KOPT-K1 (cell line): ENCODE measurements at regions not wholly inside any gene's neighbourhood (a gene's known extent, or its start where the extent isn't known, plus 50 kb on each side); places are given as distances from the start of the nearest gene placed in this dataset.

Experiments
- H3K27ac ChIP-seq: fragments of 200-600 bp; sonication (generic); 2 replicates; pipeline ENCODE4 v1.5.1; 2016; ENCODE audit warnings: antibody characterized with exemption, mild to moderate bottlenecking, low read depth, low read length; ENCODE audit not compliant: poor library complexity, severe bottlenecking
- H3K36me3 ChIP-seq: fragments of 200-600 bp; sonication (generic); 2 replicates; pipeline ENCODE4 v1.5.1; 2017; ENCODE audit warnings: antibody characterized with exemption, mild to moderate bottlenecking, low read length, moderate library complexity; ENCODE audit not compliant: insufficient read depth
- H3K9me3 ChIP-seq: fragments of 200-600 bp; sonication (generic); 2 replicates; pipeline ENCODE4 v1.5.1; 2017; ENCODE audit warnings: antibody characterized with exemption, low read length, mild to moderate bottlenecking; ENCODE audit not compliant: insufficient read depth, poor library complexity, severe bottlenecking

DNA sequence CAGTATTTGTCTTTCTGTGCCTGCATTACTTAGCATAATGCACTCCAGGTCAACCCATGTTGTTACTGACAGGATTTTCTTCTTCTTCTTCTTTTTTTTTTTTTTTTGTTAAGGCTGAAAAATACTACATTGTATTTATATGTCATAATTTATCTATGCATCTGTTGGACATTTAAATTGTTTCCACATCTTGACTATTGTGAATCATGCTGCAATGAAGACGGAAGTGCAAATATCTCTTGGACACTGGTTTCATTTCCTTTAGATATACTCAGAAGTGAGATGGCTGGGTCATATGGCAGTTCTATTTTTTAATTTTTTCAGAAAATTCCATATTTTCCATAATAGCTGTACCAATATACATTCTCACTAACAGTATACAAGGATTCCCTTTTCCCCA lies 272.7 kb upstream of the PMFBP1 start:
- Histone ChIP-seq H3K27ac (no peak overlapping the region), H3K36me3 (no peaks in the 10 kb centered on the region), H3K9me3 (peaks cover 9% of the 10 kb centered on the region)

DNA sequence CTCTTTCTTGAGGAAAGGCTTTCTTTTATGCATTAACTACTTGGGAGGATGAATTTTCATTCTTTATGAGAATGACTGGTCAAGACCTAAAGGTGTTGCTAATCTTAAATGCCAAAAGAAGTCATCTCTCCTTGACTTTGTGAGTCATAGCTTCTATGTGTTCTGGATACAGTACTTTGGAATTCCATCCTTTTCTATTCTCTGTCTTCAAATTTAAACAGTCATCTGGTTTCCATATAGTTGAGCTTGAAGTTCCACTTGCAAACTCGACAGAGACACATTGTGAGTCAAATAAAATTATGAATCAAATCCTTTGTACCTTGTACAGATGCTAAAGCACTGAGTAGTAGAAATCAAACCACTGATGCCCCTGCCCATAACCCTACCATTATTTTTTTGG lies 271.9 kb upstream of the PMFBP1 start:
- Histone ChIP-seq H3K27ac (no peak overlapping the region), H3K9me3 (peaks cover 9% of the 10 kb centered on the region)

GRCh38 chr16:72442385-72443158 lies 270.6 kb upstream of the PMFBP1 start:
- Histone ChIP-seq H3K36me3 (no peaks in the 10 kb centered on the region), H3K9me3 (peaks cover 9% of the 10 kb centered on the region), H3K27ac (no peak overlapping the region)

More for the DNA sequence above, 271.9 kb upstream of the PMFBP1 start:
- no peaks in the 10 kb centered on the region for H3K36me3 ChIP-seq

DNA sequence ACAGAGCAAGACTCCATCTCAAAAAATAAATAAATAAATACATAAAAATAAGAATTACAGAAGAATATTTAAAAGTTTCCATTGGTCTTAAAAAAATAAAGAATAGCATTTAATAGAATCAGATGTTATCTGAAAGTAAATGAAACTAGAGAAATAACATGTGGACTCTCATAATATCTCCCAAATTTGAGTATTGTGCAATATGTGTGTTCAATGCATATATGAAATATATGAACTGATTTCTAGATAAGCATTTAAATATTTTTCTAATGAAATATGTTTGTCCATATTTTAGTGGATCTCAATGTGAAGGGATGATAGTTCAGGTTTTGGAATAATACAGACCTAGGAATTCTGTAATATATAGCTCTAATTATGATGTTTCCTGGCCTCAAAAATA lies 265.9 kb upstream of the PMFBP1 start:
- Histone ChIP-seq H3K27ac (no peak overlapping the region), H3K9me3 (peaks cover 37% of the 10 kb centered on the region), H3K36me3 (no peaks in the 10 kb centered on the region)

DNA sequence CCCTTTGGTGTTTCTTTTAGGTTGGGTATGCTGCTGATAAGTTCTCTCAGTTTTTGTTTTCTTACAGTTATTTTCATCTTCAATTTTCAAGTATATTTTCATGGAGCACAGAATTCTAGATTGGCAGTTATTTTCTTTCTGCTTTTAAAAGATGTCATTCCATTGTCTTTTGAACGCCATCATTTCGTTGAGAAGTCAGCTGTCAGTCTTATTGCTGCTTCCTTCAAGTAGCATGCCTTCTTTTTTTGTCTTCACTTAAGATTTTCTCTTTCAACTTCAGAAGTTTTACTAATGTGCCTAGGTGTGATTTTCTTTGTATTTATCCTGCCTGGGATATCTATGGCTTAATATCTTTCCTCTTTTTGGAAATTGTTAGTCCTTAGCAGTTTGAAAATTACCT lies 262.2 kb upstream of the PMFBP1 start:
- H3K36me3 ChIP-seq: no peaks in the 10 kb centered on the region
- H3K27ac ChIP-seq: no peak overlapping the region
- peaks cover 27% of the 10 kb centered on the region for H3K9me3 ChIP-seq

- Histone ChIP-seq H3K36me3 (0 out of 2 replicates have a peak, but pooled peaks cover 8% of the 10 kb centered on the region), H3K27ac (no peak overlapping the region), H3K9me3 (peaks cover 20% of the 10 kb centered on the region)
Observed at GRCh38 chr16:72430121-72430520, 258.2 kb upstream of the PMFBP1 start.

GRCh38 chr16:72429671-72430081 lies 257.7 kb upstream of the PMFBP1 start:
- 0 out of 2 replicates have a peak, but pooled peaks cover 8% of the 10 kb centered on the region for H3K36me3 ChIP-seq
- peaks cover 16% of the 10 kb centered on the region for H3K9me3 ChIP-seq
- H3K27ac ChIP-seq: no peak overlapping the region

DNA sequence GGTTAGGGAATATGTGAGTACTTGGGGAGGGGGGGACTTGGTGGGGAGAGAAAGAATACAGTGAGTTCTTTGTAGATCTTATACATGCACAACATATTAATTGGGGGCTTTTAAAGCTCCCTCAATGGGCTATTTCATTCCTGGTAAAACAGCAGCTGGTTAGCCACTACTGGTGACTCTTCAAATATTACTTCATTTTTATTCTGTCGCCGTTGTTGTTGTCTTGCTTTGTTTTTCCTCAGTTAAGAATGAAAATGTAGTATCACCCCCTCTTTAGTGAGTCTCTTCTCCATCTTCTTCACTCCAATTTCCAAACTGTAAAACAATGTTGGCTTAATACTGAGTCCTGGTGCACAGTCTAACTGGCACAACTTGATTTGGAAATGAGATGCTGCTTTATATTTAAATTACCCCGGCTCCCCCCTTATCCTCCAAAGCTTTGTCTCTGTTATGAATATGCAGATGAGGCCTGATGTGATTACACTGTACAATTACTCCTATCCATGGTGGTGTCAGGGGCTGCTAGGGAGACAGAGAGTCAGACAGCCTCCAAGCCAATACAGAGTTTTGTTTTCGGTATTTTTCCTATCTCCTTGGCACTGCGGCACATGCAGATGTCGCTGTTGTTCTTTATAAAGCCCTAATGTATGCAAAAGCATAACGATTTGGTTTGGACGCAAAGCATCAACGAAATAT lies 256.9 kb upstream of the PMFBP1 start:
- no peak overlapping the region for H3K27ac ChIP-seq
- H3K9me3 ChIP-seq: peaks cover 7% of the 10 kb centered on the region
- H3K36me3 ChIP-seq: 0 out of 2 replicates have a peak, but pooled peaks cover 11% of the 10 kb centered on the region

DNA sequence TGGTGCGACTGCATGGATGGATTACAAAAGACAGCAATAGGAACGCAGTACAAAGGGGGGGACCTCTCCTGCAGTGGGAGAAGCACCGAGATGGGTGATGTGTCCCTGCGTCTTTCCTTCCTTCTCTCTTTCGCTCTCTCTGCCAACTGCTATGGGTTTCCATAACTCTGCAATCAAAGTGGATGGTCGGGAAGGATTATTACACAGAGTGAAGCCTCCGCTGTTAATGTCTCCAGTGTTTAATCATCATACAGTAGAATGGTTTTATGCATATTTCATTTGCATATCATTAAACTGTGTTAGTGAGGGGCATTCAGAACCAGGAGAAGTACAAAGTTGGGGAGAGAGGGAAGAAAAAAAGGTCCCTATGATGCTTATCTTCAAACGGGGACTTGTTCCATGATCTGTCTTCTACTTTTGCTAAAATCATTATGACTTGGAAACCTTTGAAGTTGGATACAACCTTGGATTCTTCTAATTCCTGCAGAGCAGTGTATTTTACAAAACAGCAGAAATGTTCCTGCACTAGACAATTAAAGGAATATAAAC lies 255.9 kb upstream of the PMFBP1 start:
- Histone ChIP-seq H3K9me3 (peaks cover 5% of the 10 kb centered on the region), H3K27ac (no peak overlapping the region), H3K36me3 (0 out of 2 replicates have a peak, but pooled peaks cover 16% of the 10 kb centered on the region)

GRCh38 chr16:72427051-72427782 lies 255.3 kb upstream of the PMFBP1 start:
- H3K36me3 ChIP-seq: 0 out of 2 replicates have a peak, but pooled peaks cover 16% of the 10 kb centered on the region
- peaks cover 12% of the 10 kb centered on the region for H3K9me3 ChIP-seq
- H3K27ac ChIP-seq: no peak overlapping the region

GRCh38 chr16:72426386-72426785 lies 254.4 kb upstream of the PMFBP1 start:
- Histone ChIP-seq H3K27ac (no peak overlapping the region), H3K36me3 (0 out of 2 replicates have a peak, but pooled peaks cover 16% of the 10 kb centered on the region), H3K9me3 (peaks cover 18% of the 10 kb centered on the region)

DNA sequence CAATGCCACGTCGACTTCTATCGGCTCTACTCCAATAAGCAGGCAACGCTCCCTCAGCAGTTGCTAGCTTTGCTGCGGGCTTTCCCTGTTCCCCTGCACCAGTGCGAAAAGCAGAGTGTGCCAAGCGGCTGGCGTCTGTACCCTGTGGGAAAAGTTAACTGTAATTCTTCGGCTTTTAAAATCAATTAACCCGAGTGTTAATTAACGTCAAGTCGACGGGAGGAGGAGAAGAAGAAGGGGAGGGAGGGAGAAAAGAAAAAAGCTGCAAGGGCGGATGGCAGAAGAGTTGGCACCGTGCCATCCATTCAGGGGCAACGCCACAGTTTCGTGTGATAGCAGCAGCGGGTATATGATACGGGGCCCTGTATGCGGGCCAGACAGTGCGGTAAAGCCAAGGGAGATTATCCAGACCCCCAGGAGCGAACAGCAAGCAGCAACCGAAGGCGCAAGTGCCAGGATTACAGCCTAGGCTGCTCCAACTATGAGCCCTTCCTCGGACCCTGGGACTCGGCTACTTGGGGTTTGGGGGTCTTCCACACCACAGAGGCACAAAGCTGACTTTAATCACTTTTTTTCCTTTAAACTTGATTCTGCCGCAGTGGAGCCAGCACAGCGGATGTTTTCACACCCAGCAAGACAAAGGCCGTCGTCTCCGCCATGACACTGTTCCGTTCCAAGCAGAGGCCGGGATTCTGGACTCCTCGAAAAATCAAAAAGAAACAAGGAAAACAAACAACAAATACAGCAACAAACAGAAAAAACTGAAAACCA lies 253.8 kb upstream of the PMFBP1 start:
- Histone ChIP-seq H3K9me3 (peaks cover 22% of the 10 kb centered on the region), H3K27ac (no peak overlapping the region), H3K36me3 (0 out of 2 replicates have a peak, but pooled peaks cover 21% of the 10 kb centered on the region)

GRCh38 chr16:72424757-72425156 lies 252.8 kb upstream of the PMFBP1 start:
- 0 out of 2 replicates have a peak, but pooled peaks cover 21% of the 10 kb centered on the region for H3K36me3 ChIP-seq
- H3K27ac ChIP-seq: no peak overlapping the region
- H3K9me3 ChIP-seq: peaks cover 22% of the 10 kb centered on the region

GRCh38 chr16:72422308-72422897 lies 250.4 kb upstream of the PMFBP1 start:
- H3K36me3 ChIP-seq: 0 out of 2 replicates have a peak, but pooled peaks cover 21% of the 10 kb centered on the region
- H3K27ac ChIP-seq: no peak overlapping the region
- H3K9me3 ChIP-seq: peaks cover 22% of the 10 kb centered on the region
